B cell (primary cell): ENCODE measurements at regions not wholly inside any gene's neighbourhood (a gene's known extent, or its start where the extent isn't known, plus 50 kb on each side); places are given as distances from the start of the nearest gene placed in this dataset.

Source experiments
- ATAC-seq: fragments of 200-7000 bp; cut with Tn5 transposase; one replicate; pipeline ENCODE4 v1.10.0; 2021; ENCODE audit warnings: low read depth, mild to moderate bottlenecking, moderate number of reproducible peaks, moderate library complexity
- CTCF ChIA-PET: fragments of 350-600 bp; sonication (Branson Sonifier 250); formaldehyde crosslinking; loops from one replicate; lab custom pipeline; 2021; ENCODE audit warnings: antibody characterized with exemption, inconsistent platforms; lab: Charles Lee
- POLR2A ChIA-PET: fragments of 350-600 bp; sonication (Branson Sonifier 250); formaldehyde crosslinking; loops from one replicate; lab custom pipeline; 2021; ENCODE audit warnings: antibody characterized with exemption; lab: Charles Lee
- DNase-seq: peaks from one replicate; pipeline ENCODE4 v3.0.0; 2013
- H2AFZ ChIP-seq: 2 replicates; pipeline ENCODE4 v1.6.1; 2012; ENCODE audit warnings: mild to moderate bottlenecking, low read depth, low read length; ENCODE audit not compliant: insufficient read depth, poor library complexity, severe bottlenecking
- H3K27ac ChIP-seq, 2 donors: 1 replicate in 1 of 2; 2 replicates in 1 of 2; pipeline ENCODE4 v1.5.1; 2012 to 2013; ENCODE audit warnings: low read length in 2 of 2, mild to moderate bottlenecking in 2 of 2, moderate library complexity in 1 of 2
- H3K27me3 ChIP-seq, 4 experiments: fragments of 200-600 bp in 1 of 4; sonication (generic) in 1 of 4; replicated peaks in 1 of 4; 1 replicate in 2 of 4; 2 replicates in 2 of 4; pipeline versions ENCODE4 v1.6.1 to v1.7.0; 2013 to 2016; ENCODE audit warnings: low read length in 3 of 4, mild to moderate bottlenecking in 2 of 4, mixed read lengths in 1 of 4, moderate library complexity in 1 of 4; ENCODE audit not compliant: insufficient read depth in 4 of 4, control insufficient read depth in 3 of 4; ENCODE audit errors: control extremely low read depth in 1 of 4
- H3K36me3 ChIP-seq, 2 experiments: replicated peaks in 1 of 2; 1 replicate in 1 of 2; 2 replicates in 1 of 2; pipeline versions ENCODE4 v1.6.1 to v1.7.1; 2013; ENCODE audit warnings: low read length in 1 of 2; ENCODE audit not compliant: insufficient read depth in 2 of 2, control insufficient read depth in 1 of 2; ENCODE audit errors: control extremely low read depth in 1 of 2, extremely low read depth in 1 of 2
- H3K4me1 ChIP-seq, 2 donors: fragments of 200-600 bp in 1 of 2; sonication (generic) in 1 of 2; 1 replicate in 1 of 2; 2 replicates in 1 of 2; pipeline versions ENCODE4 v1.5.1 to v1.6.1; 2013 to 2017; ENCODE audit warnings: low read length in 2 of 2; ENCODE audit not compliant: control insufficient read depth in 2 of 2, insufficient read depth in 2 of 2
- H3K4me2 ChIP-seq: replicated peaks from 2 replicates; pipeline ENCODE3; 2012; ENCODE audit warnings: mild to moderate bottlenecking, low read depth, low read length; ENCODE audit not compliant: poor library complexity, severe bottlenecking
- H3K4me3 ChIP-seq, 5 experiments: fragments of 200-600 bp in 1 of 5; sonication (generic) in 1 of 5; 1 replicate in 3 of 5; 2 replicates in 2 of 5; pipeline versions ENCODE4 v1.5.1 to v1.7.0; 2011 to 2016; ENCODE audit warnings: low read length in 4 of 5, mild to moderate bottlenecking in 4 of 5, low read depth in 2 of 5, control low read depth in 1 of 5, moderate library complexity in 1 of 5; ENCODE audit not compliant: insufficient read depth in 1 of 5; ENCODE audit errors: control extremely low read depth in 1 of 5, extremely low read depth in 1 of 5
- H3K79me2 ChIP-seq: fragments of 200-600 bp; sonication (generic); one replicate; pipeline ENCODE4 v1.6.0; 2016; ENCODE audit warnings: low read length; ENCODE audit not compliant: control insufficient read depth, insufficient read depth
- H3K9ac ChIP-seq: fragments of 200-600 bp; sonication (generic); 2 replicates; pipeline ENCODE4 v1.6.1; 2017; ENCODE audit warnings: mild to moderate bottlenecking, low read length, moderate library complexity
- H3K9me3 ChIP-seq, 3 donors: one replicate each; pipeline versions ENCODE4 v1.6.1 to v1.7.1; 2013; ENCODE audit warnings: low read length in 2 of 3; ENCODE audit not compliant: control insufficient read depth in 2 of 3, insufficient read depth in 1 of 3; ENCODE audit errors: control extremely low read depth in 1 of 3
- H4K20me1 ChIP-seq: 2 replicates; pipeline ENCODE4 v1.6.0; 2012; ENCODE audit warnings: mild to moderate bottlenecking, low read length; ENCODE audit not compliant: insufficient read depth, control insufficient read depth, poor library complexity, severe bottlenecking
- H3K27ac Mint-ChIP-seq: one replicate; pipeline ENCODE4 v1.8.0; 2021; ENCODE audit warnings: mixed read lengths
- H3K27me3 Mint-ChIP-seq: one replicate; pipeline ENCODE4 v1.8.0; 2021; ENCODE audit warnings: mixed read lengths
- H3K4me1 Mint-ChIP-seq: one replicate; pipeline ENCODE4 v1.8.0; 2021; ENCODE audit warnings: mixed read lengths
- H3K4me3 Mint-ChIP-seq: one replicate; pipeline ENCODE4 v1.8.0; 2021; ENCODE audit warnings: mixed read lengths
- H3K9me3 Mint-ChIP-seq: one replicate; pipeline ENCODE4 v1.8.0; 2022; ENCODE audit warnings: mixed read lengths; ENCODE audit not compliant: insufficient read depth
- CTCF ChIP-seq: fragments of 200-600 bp; IDR thresholded peaks from one replicate; pipeline ENCODE4 v1.8.0; 2022; ENCODE audit warnings: antibody characterized with exemption, mild to moderate bottlenecking
- EZH2 ChIP-seq: IDR thresholded peaks from 2 replicates; pipeline ENCODE4 v1.6.1; 2012; ENCODE audit warnings: borderline replicate concordance, low read depth, mild to moderate bottlenecking, moderate library complexity, low read length; ENCODE audit not compliant: insufficient read depth, poor library complexity, severe bottlenecking
- WGBS: methylation state at CpG from one replicate; pipeline ENCODE4 v1.1.5; 2013; ENCODE audit warnings: missing lambda C conversion rate; ENCODE audit not compliant: insufficient coverage; 5-methylcytosine and 5-hydroxymethylcytosine counted together
- intact Hi-C: fragments of 100-400 bp; cut with micrococcal nuclease; formaldehyde crosslinking; loops from one replicate; pipeline ENCODE4 v1.10.0; 2022

GRCh38 chr4:20509315-20509714 lies 190.9 kb upstream of the PACRGL start:
- Mint-ChIP-seq H3K4me1 (no peaks in the 10 kb centered on the region), H3K27ac (no peak overlapping the region), H3K9me3 (no peaks in the 10 kb centered on the region), H3K27me3 (no peaks in the 10 kb centered on the region), H3K4me3 (no peak overlapping the region)
- ATAC-seq (no peak), DNase-seq (no peak)
- H3K9ac ChIP-seq = no peak overlapping the region
- POLR2A ChIA-PET = no interaction called here
- WGBS = no CpG with 5 or more reads among the region's 2 CpGs
- TF ChIP-seq CTCF (no peak), EZH2 (no peak)
- no peaks in the 10 kb centered on the region for H3K27me3 ChIP-seq
- no peak overlapping the region for H3K4me2 ChIP-seq
- no peaks in the 10 kb centered on the region for H3K36me3 ChIP-seq
- H4K20me1 ChIP-seq = no peaks in the 10 kb centered on the region
- no peaks in the 10 kb centered on the region for H3K79me2 ChIP-seq
- no peaks in the 10 kb centered on the region for H3K4me1 ChIP-seq
- H3K27ac ChIP-seq = no peak overlapping the region
- CTCF ChIA-PET = no interaction called here
- intact Hi-C loops = no loop called here
- no peak overlapping the region for H2AFZ ChIP-seq
- no peak overlapping the region for H3K4me3 ChIP-seq
- no peaks in the 10 kb centered on the region for H3K9me3 ChIP-seq

DNA sequence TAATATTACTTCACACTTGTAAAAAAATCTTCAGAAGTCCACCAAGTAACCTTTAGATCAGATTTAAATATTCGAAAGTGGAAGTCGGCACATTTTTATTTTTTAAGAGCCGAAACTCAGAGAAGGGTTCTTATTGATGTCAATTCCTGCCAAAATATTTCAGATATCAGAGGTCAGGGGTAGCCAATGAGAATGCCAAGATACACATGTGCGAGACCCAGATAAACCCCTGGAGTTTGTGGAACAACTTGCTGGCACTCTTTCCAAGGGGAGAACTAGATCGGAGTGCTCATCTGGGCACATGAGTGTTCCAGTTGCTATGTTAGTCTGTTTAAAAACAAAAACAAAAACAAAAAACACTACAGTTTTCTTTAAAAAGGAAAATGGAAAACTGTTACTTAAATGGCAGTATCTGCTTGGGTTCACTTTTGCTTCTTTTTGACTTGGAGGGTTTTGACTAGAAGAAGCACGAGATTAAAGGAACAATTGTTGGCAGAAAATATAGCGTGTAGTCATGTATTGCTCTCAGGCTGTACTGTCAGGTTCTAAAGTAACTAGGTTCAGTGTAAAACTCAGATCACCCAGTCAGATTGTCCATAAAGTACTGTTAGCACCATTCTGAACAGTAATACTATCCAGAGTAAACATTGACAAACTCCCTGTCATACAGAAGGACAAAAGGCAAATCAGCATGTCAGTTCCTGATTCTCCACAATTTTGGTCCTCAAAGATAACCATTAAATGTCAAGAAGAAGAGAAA lies 188.0 kb upstream of the PACRGL start:
- ChIA-PET CTCF (no interaction called here), POLR2A (no interaction called here)
- Mint-ChIP-seq H3K4me3 (no peak overlapping the region), H3K27ac (no peak overlapping the region), H3K9me3 (no peaks in the 10 kb centered on the region), H3K27me3 (no peaks in the 10 kb centered on the region), H3K4me1 (no peaks in the 10 kb centered on the region)
- Histone ChIP-seq H3K4me2 (no peak overlapping the region), H3K79me2 (no peaks in the 10 kb centered on the region), H2AFZ (no peak overlapping the region), H3K27me3 (no peaks in the 10 kb centered on the region), H3K27ac (no peak overlapping the region), H3K4me3 (no peak overlapping the region), H3K9me3 (no peaks in the 10 kb centered on the region), H3K4me1 (no peaks in the 10 kb centered on the region), H3K9ac (no peak overlapping the region), H4K20me1 (no peaks in the 10 kb centered on the region), H3K36me3 (no peaks in the 10 kb centered on the region)
- TF ChIP-seq CTCF (no peak), EZH2 (no peak)
- no peak for DNase-seq
- intact Hi-C loops = no loop called here
- no peak for ATAC-seq
- 100% methylated on average over 2 of the region's 7 CpGs for WGBS
